ENCODE measurements at regions not wholly inside any gene's neighbourhood (a gene's known extent, or its start where the extent isn't known, plus 50 kb on each side); places are given as distances from the start of the nearest gene placed in this dataset.

DNA sequence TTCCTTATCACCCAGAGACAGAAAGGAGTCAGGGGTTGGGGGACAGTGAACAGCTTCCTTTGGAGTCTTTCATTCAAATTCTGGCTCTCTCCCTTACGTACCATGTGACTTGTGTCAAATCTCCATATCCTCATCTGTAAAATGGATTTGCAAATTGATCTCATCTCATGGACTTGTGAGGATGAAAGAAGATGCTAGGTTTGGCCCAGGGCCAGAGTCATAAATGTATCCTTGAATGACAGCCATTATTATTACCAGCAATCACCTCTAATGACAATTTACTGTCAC, 67.8 kb upstream of the POLG start:
- TF ChIP-seq TAF1 (IDR thresholded peaks at IDR 0.05; ENCODE audit: borderline replicate concordance, insufficient read depth, low read length): no peak
- TF ChIP-seq SIN3A (IDR thresholded peaks at IDR 0.05; ENCODE audit: borderline replicate concordance, insufficient read depth, low read length): no peak
- TF ChIP-seq POLR2AphosphoS5 (IDR thresholded peaks at IDR 0.05; ENCODE audit: low read depth, low read length): no peak
- TF ChIP-seq, protein P1, sequence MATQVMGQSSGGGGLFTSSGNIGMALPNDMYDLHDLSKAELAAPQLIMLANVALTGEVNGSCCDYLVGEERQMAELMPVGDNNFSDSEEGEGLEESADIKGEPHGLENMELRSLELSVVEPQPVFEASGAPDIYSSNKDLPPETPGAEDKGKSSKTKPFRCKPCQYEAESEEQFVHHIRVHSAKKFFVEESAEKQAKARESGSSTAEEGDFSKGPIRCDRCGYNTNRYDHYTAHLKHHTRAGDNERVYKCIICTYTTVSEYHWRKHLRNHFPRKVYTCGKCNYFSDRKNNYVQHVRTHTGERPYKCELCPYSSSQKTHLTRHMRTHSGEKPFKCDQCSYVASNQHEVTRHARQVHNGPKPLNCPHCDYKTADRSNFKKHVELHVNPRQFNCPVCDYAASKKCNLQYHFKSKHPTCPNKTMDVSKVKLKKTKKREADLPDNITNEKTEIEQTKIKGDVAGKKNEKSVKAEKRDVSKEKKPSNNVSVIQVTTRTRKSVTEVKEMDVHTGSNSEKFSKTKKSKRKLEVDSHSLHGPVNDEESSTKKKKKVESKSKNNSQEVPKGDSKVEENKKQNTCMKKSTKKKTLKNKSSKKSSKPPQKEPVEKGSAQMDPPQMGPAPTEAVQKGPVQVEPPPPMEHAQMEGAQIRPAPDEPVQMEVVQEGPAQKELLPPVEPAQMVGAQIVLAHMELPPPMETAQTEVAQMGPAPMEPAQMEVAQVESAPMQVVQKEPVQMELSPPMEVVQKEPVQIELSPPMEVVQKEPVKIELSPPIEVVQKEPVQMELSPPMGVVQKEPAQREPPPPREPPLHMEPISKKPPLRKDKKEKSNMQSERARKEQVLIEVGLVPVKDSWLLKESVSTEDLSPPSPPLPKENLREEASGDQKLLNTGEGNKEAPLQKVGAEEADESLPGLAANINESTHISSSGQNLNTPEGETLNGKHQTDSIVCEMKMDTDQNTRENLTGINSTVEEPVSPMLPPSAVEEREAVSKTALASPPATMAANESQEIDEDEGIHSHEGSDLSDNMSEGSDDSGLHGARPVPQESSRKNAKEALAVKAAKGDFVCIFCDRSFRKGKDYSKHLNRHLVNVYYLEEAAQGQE (IDR thresholded peaks at IDR 0.05; ENCODE audit: insufficient read depth in 1 of 2, low read depth in 2 of 2, low read length in 2 of 2): no peak
- TF ChIP-seq FOXP2 (optimal IDR thresholded peaks at IDR 0.05; ENCODE audit: borderline replicate concordance, extremely low read depth, extremely low read length, insufficient read depth): no peak

DNA sequence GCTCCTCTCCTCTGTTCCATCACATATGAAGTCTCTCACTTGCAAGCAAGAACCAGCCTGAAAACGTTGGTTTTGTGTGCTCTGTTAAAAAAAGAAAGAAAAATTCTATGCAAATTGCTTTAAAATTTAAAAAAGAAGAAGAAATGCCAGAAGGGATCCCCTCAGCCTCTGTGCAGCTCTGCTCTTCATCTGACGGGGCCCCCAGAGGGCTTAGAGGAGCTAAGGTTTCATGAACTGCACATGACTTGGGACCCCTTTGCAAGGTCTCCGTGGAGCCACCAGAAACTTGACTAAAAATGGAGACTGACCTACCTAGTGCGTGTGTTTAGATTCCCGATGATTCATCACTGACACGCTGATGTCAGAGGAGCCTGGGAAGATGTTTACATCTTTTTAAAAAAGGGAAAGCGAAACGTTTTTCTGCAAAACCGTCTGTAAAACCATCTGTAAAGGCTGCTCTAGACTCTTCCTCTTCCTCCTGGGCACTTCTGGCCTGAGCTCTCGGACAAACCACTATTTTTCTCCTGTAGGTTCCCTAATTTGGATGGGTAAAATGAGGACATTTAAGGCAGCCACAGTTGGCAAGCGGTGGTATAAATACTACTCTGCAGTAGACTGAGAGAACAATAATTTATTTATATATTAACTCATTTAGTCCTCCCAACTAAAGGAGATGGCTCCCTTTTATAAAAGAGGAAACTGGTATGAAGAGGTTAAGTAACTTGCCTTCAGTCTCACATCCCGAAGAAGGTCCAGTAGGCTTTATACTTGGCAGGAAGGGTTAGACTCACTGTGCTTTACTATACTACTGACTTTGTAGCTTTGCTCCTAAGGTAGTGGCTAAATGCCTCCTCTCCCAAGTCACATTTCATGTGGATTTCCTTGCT, 67.2 kb upstream of the POLG start:
- TF ChIP-seq TAF1 (IDR thresholded peaks at IDR 0.05; ENCODE audit: borderline replicate concordance, insufficient read depth, low read length): no peak

DNA sequence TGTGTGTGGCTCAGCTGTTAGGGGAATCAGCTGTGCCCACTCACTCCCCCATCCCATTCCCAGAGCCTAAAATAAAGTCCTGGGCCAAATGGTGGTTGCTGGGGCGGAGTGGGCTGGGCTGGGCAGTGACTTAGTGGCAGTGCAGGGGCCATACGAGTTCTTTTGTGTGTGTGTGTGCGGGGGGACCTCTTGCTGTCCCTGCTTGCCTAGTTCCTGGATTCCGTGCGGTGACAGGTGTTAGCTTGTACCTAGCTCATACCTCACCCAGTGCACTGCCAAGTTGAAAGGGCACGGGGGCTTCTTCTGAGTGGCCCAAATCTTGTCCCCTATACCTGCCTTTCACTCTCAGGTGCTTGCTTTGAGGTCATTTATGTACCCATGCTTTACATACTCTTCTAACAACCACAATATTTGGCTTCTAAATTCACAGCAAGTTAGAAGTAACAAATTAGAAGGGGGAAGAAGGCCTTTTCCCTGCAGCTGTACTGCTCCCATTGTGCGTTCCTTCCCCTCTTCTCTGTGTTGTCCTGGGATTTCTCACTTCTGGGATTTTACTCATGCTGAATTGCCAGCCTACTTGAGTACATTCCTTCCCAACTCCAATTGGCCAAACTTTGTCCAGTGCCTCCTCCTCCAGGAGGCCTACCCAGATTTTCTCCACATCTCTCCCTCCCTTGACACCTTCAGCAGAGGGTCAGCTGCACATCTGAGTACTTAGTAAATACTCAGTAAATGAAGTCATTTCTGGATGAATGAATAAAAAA, 66.3 kb upstream of the POLG start:
- no peak for TF ChIP-seq TAF1 (IDR thresholded peaks at IDR 0.05; ENCODE audit: borderline replicate concordance, insufficient read depth, low read length)
- TF ChIP-seq POLR2AphosphoS5 (IDR thresholded peaks at IDR 0.05; ENCODE audit: low read depth, low read length): no peak
- TF ChIP-seq SIN3A (IDR thresholded peaks at IDR 0.05; ENCODE audit: borderline replicate concordance, insufficient read depth, low read length): no peak
- TF ChIP-seq FOXP2 (optimal IDR thresholded peaks at IDR 0.05; ENCODE audit: borderline replicate concordance, extremely low read depth, extremely low read length, insufficient read depth): no peak
- TF ChIP-seq, protein P1 (IDR thresholded peaks at IDR 0.05; ENCODE audit: insufficient read depth in 1 of 2, low read depth in 2 of 2, low read length in 2 of 2): no peak

DNA sequence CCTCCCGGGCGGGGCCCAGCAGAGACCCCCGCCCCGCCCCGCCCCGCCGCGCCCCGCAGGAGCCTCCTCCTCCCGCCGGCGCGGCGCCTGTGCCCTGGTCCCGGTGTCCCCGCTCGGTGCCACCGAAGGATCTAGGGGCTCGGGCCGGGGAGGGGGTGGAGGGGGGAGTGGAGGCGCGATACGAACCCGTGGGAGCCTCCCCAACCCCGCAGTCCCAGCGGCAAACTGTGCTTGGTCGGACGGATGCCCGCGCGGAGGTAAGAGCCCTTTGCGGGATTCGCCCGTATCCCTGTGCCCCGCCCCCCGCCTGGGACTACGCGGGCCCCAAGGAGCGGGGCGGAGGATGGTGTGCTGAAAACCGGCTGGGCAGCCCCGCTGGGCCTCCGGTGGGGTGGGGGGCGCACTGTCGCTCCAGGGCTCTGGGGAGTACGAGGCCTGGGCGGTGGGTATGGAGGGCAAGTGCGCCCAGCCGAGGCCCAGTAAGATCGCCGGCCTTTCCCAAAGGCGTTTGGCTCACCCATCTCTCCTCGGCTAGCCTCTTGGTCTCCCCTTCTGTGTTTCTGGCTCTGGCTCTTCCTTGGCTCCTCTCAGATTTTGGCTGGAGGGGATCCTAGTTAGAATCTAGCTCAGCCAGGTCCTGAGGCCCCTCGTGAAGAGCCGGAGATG, 65.6 kb upstream of the POLG start:
- TF ChIP-seq SIN3A (IDR thresholded peaks at IDR 0.05; ENCODE audit: borderline replicate concordance, insufficient read depth, low read length) (no peak), TAF1 (IDR thresholded peaks at IDR 0.05; ENCODE audit: borderline replicate concordance, insufficient read depth, low read length) (no peak), POLR2AphosphoS5 (IDR thresholded peaks at IDR 0.05; ENCODE audit: low read depth, low read length) (no peak)

DNA sequence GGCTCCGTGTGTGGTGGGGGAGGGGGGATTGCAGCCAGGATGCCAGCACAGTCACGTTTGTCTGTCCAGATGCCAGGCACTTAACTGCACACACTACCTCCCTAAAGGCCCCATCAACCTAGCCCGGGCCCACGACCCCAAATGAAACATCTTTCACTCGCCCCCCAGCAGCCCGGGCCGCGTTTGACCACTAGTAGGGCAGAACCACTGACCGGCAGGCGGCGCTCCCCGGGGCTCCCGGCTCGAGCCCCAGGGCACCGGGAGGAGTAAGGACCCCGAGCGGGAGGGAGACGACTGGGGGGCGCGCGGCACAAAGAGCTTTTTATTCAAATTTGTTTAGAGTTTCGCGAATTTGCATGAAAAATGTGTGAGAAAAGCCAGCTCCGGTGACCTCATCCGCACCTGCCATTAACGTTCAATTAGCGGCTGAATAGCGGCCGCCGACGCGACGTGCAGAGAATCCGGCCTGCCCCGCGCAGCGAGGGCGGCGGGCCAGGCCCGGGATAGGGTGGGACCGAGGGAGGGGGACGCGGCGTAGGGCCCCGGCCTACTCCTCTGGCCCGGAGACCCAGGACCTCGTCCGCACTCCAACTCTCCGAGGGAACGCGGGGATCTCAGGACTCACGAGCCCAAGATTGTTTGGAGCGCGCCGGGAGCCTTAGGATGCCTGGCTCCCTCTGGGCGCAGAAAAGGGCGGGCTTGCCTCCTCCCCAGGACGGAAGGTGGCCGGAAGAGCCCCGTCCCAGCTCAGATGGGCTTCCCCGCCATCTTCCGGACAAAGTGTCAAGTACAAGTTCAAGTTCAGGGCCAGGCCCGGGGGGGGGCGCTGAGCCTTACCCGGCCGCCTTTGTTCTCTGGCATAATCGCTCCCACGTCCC, 64.9 kb upstream of the POLG start:
- TF ChIP-seq FOXP2 (optimal IDR thresholded peaks at IDR 0.05; ENCODE audit: borderline replicate concordance, extremely low read depth, extremely low read length, insufficient read depth) (no peak), TAF1 (IDR thresholded peaks at IDR 0.05; ENCODE audit: borderline replicate concordance, insufficient read depth, low read length) (no peak), SIN3A (IDR thresholded peaks at IDR 0.05; ENCODE audit: borderline replicate concordance, insufficient read depth, low read length) (no peak), POLR2AphosphoS5 (IDR thresholded peaks at IDR 0.05; ENCODE audit: low read depth, low read length) (no peak)
- TF ChIP-seq, protein P1 (IDR thresholded peaks at IDR 0.05; ENCODE audit: insufficient read depth in 1 of 2, low read depth in 2 of 2, low read length in 2 of 2): 0 out of 4 replicates have a peak, but pooled peaks of 1 of the 2 experiments have one; percentile 27

Data from PFSK-1 (cell line).